ENCODE measurements at regions not wholly inside any gene's neighbourhood (a gene's known extent, or its start where the extent isn't known, plus 50 kb on each side); places are given as distances from the start of the nearest gene placed in this dataset.

GRCh38 chr1:30325999-30326398 lies 397.4 kb downstream of the MATN1 start (continued):
- no peak for TF ChIP-seq EZH2 (IDR thresholded peaks at IDR 0.05)
- TF ChIP-seq CEBPB (IDR thresholded peaks at IDR 0.05; ENCODE audit: low read depth), result no peak
- no peak for TF ChIP-seq JUND (IDR thresholded peaks at IDR 0.05)
- no peak for TF ChIP-seq POLR2A (IDR thresholded peaks at IDR 0.05; ENCODE audit: borderline replicate concordance, extremely low read depth, insufficient read depth, insufficient read length)
- no peak for TF ChIP-seq RAD21 (IDR thresholded peaks at IDR 0.05; ENCODE audit: low read depth)
- TF ChIP-seq SP1 (IDR thresholded peaks at IDR 0.05; ENCODE audit: low read depth), result no peak
- no peak for TF ChIP-seq CBX3 (IDR thresholded peaks at IDR 0.05; ENCODE audit: low read depth)
- TF ChIP-seq ZBTB33 (IDR thresholded peaks at IDR 0.05; ENCODE audit: extremely low read depth, insufficient replicate concordance, low read length), result no peak
- no peak for TF ChIP-seq SRF (IDR thresholded peaks at IDR 0.05; ENCODE audit: low read depth)
- TF ChIP-seq YY1 (IDR thresholded peaks at IDR 0.05; ENCODE audit: extremely low read depth, insufficient replicate concordance, low read depth, low read length), result no peak
- TF ChIP-seq ZNF274 (IDR thresholded peaks at IDR 0.05; ENCODE audit: low read depth, low read length), result no peak

GRCh38 chr1:30325085-30325935 lies 398.1 kb downstream of the MATN1 start:
- no peak for ATAC-seq
- no peaks in the 10 kb centered on the region for H3K36me3 ChIP-seq (ENCODE audit: control insufficient read depth in 1 of 2, insufficient read depth in 2 of 2, low read length in 2 of 2)
- ChIA-PET RAD21 (ENCODE audit: low non-redundant PET in 1 of 2, low total read pairs in 2 of 2, uncharacterized antibody in 2 of 2, unreplicated experiment in 2 of 2) (no interaction called here), POLR2A (no interaction called here), CTCF (no interaction called here)
- H3K27me3 ChIP-seq (ENCODE audit: insufficient read depth, low read length), result no peaks in the 10 kb centered on the region
- no peaks in the 10 kb centered on the region for H4K20me1 ChIP-seq (ENCODE audit: insufficient read depth)
- TF ChIP-seq POLR2A (IDR thresholded peaks at IDR 0.05; ENCODE audit: borderline replicate concordance, extremely low read depth, insufficient read depth, insufficient read length) (no peak), EZH2 (IDR thresholded peaks at IDR 0.05) (no peak), POLR2AphosphoS5 (IDR thresholded peaks at IDR 0.05; ENCODE audit: low read depth, low read length) (no peak), TCF7L2 (IDR thresholded peaks at IDR 0.05; ENCODE audit: borderline replicate concordance, extremely low read depth, insufficient read depth, insufficient read length) (no peak), EZH2phosphoT487 (IDR thresholded peaks at IDR 0.05; ENCODE audit: borderline replicate concordance) (no peak), MAX (IDR thresholded peaks at IDR 0.05) (no peak), ELF1 (IDR thresholded peaks at IDR 0.05; ENCODE audit: borderline replicate concordance, low read depth) (no peak), ZFX (IDR thresholded peaks at IDR 0.05) (no peak), YY1 (IDR thresholded peaks at IDR 0.05; ENCODE audit: extremely low read depth, insufficient replicate concordance, low read depth, low read length) (no peak), JUND (IDR thresholded peaks at IDR 0.05) (no peak)
- TF ChIP-seq, protein P1, sequence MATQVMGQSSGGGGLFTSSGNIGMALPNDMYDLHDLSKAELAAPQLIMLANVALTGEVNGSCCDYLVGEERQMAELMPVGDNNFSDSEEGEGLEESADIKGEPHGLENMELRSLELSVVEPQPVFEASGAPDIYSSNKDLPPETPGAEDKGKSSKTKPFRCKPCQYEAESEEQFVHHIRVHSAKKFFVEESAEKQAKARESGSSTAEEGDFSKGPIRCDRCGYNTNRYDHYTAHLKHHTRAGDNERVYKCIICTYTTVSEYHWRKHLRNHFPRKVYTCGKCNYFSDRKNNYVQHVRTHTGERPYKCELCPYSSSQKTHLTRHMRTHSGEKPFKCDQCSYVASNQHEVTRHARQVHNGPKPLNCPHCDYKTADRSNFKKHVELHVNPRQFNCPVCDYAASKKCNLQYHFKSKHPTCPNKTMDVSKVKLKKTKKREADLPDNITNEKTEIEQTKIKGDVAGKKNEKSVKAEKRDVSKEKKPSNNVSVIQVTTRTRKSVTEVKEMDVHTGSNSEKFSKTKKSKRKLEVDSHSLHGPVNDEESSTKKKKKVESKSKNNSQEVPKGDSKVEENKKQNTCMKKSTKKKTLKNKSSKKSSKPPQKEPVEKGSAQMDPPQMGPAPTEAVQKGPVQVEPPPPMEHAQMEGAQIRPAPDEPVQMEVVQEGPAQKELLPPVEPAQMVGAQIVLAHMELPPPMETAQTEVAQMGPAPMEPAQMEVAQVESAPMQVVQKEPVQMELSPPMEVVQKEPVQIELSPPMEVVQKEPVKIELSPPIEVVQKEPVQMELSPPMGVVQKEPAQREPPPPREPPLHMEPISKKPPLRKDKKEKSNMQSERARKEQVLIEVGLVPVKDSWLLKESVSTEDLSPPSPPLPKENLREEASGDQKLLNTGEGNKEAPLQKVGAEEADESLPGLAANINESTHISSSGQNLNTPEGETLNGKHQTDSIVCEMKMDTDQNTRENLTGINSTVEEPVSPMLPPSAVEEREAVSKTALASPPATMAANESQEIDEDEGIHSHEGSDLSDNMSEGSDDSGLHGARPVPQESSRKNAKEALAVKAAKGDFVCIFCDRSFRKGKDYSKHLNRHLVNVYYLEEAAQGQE (IDR thresholded peaks at IDR 0.05; ENCODE audit: low read depth), result no peak
- H3K4me2 ChIP-seq (ENCODE audit: low read length), result no peak overlapping the region
- H3K9me3 ChIP-seq (ENCODE audit: control insufficient read depth in 1 of 2, insufficient read depth in 1 of 2, low read depth in 1 of 2, low read length in 2 of 2), result no peaks in the 10 kb centered on the region
- no peaks in the 10 kb centered on the region for H3K79me2 ChIP-seq (ENCODE audit: insufficient read depth, low read length)
- no peak overlapping the region for H3K4me3 ChIP-seq (replicated peaks in 1 of 2; ENCODE audit: low read depth in 1 of 2, low read length in 2 of 2)
- H3K27ac ChIP-seq (ENCODE audit: low read depth, low read length), result no peak overlapping the region
- no peaks in the 10 kb centered on the region for H3K9me2 ChIP-seq (ENCODE audit: insufficient read depth)
- no peak for DNase-seq (ENCODE audit: low read depth, low spot score)
- H3K9ac ChIP-seq (ENCODE audit: low read length), result no peak overlapping the region
- no TSS peak for BruUV-seq (replicated peaks)
- no peak overlapping the region for H2AFZ ChIP-seq (ENCODE audit: low read depth, low read length, poor library complexity, severe bottlenecking)
- intact Hi-C loops (cut with micrococcal nuclease), result no loop called here
- no peaks in the 10 kb centered on the region for H3K4me1 ChIP-seq (ENCODE audit: control insufficient read depth in 1 of 2, insufficient read depth in 2 of 2, low read length in 2 of 2)

Data from HCT116 (cell line).